Stimulated activated naive CD4-positive, alpha-beta T cell (primary cell): ENCODE measurements at regions not wholly inside any gene's neighbourhood (a gene's known extent, or its start where the extent isn't known, plus 50 kb on each side); places are given as distances from the start of the nearest gene placed in this dataset.

Source experiments
- DNase-seq, 6 experiments: peaks; one replicate each; lab custom pipeline; 2025; lab: John Stamatoyannopoulos, UW

DNA sequence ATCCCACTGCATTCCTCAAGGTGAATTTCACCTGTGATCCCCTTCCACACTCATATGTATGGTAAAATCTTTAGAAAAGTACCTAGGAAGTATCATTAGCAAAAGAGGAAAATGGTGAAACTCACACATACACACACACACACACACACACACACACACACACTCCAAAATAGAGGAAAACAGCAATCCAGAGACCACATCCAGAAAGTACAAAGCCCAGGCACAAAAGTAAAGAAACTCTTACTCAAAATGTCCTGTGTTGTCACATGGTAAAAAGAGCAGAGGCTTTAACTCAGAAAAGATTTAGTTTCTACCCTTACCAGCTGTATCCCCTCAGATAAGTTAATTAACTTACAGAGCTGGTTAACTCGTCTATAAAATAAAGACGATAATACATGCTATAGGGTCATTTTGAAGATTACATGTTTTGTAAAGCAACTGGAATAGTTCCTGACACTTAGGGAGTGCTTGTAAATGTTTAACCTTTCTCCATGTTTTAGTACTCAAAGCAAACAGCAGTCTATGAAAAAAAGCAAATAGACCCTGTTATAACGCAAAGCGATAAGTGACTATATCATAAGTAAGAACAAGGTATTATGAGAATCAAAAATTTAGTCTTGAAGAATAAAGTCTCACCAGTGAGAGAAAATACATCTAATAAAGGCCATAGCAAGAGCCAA lies 360.0 kb upstream of the LRATD1 start:
- no peak for DNase-seq

DNA sequence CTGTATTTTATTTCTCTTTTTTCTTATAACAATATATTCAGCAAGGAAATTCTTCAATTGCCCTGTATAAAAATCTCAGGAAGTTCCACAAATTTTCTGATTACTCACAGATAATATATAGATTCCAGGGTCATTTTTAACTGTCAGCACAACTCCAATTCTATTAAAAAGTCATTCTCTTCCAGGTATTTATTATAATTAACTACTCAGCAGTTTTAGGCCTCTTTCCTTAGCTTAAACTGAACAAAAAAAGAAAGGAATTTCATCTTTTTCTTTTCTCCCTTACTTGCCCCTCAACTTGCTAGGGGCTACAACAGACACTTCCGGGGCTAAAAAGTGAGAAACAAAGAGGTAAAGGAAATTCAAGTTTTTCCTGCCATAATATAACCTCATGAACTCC lies 358.9 kb upstream of the LRATD1 start:
- no peak for DNase-seq

DNA sequence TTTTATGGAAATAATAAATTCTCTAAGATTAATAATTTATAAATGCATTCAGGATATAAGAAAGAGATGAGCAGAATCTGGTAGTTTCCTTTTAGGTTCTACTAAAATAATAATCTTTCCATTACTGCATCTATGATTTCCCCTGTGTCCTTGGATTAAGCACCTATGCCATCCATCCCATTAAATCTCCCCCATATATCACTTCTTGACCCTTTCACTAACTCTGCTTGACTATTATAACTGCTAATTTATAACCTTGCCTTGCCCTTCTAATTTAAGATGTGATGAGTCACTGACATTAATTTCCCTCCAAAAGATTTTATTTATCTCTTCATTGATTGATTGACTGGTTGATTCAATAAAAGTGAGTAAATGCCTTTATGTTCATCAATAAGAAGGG lies 348.3 kb upstream of the LRATD1 start:
- DNase-seq = no peak

DNA sequence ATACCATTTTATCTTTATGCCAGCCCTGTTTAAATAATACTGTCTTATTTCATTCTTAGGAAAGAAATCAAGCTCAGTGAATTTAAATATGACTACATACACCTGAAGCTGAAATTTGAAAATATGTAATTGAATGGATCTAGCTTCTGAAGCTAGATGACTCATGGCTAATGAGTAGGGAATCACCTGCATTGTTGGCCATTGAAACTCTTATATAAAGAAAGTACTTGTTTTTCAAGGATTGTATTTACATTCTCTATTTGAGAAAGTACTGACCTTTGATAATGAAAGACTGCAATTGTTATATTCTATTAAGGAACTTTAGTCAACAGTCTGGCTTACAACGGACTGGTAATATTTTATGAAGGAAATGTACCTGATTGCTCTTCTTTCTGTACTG lies 346.7 kb upstream of the LRATD1 start:
- no peak for DNase-seq

DNA sequence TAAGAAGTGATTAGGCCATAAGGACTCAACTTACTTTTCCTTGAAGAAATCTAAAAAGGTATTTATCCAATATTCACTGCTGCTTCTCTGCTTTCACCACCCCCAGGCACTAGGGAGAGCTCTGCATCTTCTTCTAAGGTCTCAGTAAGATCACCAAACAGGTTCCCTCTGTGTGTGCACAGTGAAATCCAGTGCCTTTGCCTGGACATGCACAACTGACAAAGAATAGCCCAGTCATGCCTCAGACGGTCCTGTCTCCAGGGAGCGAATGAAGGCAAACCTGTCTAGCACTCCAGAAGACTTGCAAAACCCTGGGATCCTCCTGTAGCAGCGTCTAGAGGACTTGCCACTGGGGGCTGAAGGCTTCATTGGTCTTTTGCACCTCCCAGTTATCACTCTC lies 344.5 kb upstream of the LRATD1 start:
- no peak for DNase-seq

DNA sequence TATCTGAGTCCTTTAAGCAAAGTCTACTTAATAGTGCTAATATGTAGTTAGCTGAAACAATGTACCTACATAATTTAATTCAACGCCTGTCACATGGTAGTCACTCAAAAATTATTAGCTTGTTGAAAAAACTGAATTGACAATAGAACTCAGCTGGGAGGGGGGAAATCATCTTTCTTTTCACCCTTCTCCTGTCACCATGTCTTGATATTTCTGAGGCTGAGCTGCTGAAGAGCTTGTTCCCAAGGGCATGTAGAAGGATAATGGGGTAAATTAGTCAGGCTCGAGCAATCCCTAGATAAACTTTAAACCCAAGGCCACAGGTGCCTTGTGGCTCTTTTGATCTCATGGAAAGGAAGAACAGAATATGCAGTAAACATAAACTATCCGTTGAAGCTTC lies 339.6 kb upstream of the LRATD1 start:
- no peak for DNase-seq

DNA sequence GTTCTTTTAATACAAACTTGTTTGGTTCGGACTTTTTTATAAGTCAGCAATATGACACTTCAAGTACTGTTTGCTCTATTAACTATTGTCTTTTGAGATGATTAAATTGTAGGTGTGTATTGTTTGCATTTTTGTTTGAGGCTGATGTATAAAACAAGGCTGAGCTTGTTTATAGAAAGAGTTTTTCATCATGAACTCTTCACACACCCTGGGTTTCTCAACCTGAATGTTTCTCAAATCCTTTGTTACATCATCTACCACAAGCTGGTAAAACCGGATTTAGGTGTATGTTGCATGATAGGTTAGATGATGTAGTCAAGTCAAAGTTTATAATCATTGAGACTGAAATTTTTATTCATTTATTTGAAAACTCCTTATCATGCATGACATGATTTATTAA lies 335.2 kb upstream of the LRATD1 start:
- no peak for DNase-seq

DNA sequence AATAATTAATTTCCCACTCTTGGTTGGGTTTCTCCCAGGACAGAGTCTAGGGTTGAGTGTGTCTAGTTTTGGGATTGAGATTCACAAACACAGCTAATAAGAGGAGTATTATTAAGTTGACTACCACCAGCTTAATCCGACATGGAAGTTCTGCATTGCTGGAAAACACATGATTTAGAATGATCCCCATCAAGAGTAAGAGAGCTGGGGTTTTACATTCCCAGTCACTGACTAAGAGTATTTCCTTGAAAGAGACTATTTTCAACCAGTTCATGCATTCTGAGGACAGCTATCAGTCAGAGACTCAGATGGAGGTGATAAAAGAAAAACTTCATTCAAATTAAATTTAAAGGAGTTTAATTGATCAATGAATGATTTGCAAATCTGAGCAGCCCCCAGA lies 334.6 kb upstream of the LRATD1 start:
- no peak for DNase-seq

DNA sequence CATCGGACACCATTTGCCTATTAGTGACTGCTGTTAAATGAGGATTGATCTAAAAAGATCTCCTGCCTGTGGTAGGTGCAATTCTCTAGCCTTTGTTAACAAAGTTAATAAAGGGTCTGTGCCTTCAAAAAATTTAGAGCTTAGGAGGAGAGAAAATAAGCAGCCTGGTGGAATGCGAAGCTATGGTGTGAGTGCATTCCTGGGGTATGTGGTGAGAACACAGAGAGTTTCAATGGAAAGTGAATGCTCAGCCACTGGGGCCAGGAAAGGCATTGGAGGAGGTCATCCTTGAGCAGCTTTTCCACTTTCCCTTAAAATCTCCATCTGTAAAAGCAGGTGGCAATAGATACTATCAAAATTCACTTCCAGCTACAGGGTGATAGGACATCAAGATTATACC lies 331.2 kb upstream of the LRATD1 start:
- no peak for DNase-seq

DNA sequence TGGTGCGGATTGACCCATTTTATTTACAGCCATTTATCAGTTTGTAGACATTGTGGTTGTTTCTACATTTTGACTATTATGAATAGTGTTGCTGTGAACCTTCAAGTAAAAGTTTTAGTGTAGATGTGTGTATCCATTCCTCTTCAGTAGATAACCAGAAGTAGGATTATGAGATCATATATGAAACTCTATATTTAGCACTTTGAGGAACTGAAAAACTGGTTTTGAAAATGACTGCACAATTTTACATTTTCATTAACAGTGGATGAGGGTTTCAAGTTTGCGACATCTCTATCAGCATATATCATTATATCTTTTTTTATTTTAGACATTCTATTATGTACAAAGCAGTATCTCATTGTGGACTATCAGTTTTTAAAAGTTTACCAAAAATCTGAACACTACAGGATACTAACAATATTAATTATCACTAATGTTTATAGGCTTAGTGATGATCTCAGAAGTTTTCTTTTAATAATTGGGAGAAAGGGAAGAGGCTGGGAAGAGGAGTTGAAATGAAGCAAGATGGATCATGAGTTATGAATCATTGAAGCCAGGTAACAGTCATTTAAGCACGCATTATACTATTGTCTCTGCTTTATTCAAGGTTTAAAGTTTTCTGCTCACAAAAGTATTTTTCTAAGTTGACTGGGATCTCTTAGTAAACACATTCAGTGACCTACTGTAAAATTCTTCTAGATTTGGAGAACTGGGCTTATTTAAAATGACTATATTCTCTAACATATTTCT lies 329.0 kb upstream of the LRATD1 start:
- no peak for DNase-seq

DNA sequence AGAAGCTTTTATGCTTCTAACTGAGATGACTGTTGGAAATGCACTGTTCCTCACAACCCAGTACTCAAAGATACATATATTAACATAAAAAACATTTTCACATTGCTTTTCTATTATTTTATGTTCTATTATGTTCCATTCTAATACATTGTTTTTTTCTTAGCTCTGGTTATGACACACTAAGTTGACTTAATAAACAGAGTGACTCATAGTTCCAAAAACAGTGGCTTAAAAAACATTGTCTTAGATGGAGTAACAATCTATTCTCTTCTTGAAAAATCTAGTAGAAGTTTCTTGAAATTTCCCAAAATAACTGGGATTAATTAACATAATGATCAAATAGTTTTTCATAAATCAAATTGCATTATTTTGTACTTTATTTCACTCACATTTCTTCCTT lies 328.2 kb upstream of the LRATD1 start:
- DNase-seq = no peak

DNA sequence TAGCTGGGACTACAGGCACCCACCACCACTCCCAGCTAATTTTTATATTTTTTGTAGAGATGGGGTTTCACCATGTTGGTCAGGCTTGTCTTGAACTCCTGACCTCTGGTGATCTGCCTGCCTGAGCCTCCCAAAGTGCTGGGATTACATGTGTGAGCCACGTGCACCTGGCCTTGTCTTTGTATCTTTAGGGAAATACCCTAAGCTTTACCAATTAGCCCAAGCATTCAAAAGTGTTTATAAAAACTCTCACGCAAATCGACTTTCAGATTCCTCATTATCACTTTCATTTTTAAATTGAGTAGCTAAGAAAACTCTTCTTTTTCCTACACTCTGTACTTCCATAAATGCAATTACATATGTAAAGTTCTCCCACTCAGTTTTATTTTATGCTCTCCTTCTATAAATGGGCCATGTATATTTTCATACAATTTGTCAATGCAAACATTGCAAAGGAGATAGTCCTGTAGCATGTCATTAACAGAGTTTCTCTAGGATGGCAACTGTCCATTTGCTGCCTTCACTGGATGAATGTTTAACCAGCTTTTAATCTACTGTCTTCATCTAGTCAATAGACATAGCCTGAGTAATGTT lies 326.2 kb upstream of the LRATD1 start:
- DNase-seq = no peak

DNA sequence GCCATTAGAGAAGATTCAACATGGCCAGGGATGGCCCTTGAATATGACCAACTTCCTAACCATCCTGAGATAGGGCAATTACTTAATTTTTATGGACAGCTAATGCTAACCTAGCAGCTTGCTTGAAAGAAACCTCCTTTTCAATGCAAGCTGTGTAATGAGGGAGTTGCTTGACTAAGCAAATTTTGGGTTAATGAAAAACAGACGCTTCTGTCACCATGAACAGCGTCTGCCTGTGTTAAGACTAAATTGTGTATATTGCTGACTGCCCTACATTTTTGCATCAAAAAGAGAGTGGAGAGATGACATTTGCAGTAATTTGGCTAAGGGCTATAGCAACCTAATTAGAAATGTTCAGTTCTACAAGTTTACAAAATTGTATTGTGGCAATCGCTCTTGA lies 319.2 kb upstream of the LRATD1 start:
- no peak for DNase-seq

DNA sequence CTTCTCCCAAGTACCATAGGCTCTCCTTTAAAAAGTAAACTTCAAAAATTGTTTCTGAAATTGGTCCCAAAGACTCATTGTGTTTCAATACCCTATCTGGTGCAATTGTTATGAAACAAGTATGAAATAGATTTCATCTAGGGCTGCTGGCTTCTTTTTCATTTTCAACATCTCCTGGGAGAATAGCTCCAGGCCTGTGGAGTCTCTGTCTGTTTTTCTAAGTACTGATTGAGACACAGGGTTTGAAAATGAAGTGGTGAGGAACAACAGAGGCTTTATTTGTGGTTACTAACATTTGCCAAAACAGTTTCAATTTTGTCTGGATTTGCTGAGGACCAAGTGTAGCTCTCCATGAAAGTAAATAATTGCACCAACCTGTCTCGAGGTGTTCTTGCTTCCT lies 315.9 kb upstream of the LRATD1 start:
- no peak for DNase-seq

DNA sequence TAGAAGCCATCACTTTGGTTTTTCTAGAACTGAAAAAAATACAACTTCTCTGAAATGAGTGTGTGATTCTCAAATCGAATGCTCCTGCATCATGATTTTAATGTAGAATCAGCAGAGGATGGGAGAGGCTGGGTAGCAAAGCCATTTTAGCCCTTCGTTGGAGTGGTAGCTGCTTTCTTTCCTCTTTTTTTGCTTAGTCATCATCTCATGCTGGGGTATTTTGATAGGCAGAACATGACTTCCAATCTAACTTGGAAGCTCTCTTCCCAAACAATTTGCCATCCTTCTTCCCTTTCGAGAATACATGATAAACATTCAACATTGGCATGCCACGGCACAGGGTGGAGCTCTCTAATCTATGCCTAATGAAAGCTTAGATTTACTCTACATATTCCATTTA lies 311.2 kb upstream of the LRATD1 start:
- no peak for DNase-seq

DNA sequence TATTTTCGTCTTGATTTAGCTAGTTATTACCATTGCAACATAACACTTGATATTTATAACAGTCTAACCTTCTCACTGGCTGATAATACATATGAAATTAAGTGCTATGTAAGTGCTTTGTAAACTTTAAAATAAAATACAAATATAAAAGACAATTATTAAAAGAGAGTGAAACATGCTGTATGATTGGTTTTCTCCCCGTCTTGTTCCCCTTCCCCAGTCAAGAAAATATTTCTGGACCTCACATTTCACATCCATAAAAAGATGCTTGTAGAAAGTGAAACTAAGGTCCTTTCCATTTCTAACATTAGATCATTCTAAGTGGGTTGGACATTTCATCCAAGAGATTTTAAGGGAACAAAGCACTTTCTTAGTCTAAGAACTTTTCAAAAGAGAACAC lies 310.2 kb upstream of the LRATD1 start:
- no peak for DNase-seq

DNA sequence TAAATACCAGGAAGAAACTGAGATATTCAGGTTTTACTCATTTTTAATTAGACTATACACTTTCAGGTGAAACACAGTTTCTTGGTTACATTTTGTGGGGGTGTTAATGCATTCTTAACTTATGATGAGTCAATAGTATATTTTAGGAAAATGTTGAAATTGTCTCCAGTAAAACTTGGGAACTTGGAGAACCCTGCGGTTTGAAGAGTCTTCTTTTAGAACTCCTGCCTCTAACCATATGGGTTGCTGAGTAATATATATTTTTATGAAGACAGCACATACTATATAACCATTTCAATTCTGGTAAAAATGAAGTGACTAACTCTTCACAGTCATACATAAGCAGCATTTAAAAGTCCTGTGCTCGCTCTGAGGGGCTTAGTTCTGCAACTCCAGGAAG lies 308.2 kb upstream of the LRATD1 start:
- no peak for DNase-seq

DNA sequence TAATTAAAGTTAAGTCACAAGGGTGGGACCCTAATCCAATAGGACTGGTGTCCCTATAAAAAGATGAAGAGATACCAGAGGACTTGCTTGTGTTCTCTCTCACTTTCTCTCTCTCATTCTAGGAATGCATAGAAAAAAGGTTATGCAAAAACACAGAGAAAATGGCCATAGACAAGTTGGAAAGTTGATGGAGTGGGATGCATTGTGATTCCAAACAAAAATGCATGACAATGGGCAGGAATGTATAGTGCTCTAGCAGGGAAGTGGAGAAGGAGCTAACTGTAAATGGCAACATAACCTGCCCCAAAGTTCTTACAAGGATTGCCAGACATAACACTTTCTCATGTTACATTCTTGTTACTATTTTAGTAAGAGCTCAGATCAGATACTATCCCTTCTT lies 301.6 kb upstream of the LRATD1 start:
- DNase-seq = no peak

DNA sequence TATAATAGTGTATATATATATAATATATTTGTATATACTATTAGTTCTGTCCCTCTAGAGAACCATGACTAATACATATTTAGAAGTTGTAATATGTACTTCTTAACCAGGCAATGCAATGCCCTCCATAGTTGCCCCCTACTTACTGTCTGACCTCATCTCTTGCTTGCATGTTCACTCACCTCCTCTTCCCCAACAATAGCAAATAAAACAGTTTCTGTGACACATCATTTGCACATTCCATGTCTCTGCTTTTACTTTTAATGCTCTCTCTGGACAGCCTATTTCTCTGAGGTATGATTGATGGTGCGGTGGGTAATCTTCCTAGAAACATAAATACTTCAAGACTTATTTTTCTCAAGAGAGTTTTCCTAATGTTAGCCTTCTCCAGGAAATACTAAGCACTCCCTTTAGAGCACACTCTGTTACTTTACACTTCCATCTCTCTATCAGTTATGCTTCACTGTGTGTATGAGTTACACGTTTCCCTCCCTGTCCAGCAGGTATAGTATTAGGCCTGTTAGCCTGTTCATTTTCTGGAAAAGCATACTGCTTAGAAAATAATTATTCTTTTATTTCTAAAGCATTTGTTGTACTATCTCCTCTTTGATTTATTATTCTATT lies 295.6 kb upstream of the LRATD1 start:
- DNase-seq = no peak

DNA sequence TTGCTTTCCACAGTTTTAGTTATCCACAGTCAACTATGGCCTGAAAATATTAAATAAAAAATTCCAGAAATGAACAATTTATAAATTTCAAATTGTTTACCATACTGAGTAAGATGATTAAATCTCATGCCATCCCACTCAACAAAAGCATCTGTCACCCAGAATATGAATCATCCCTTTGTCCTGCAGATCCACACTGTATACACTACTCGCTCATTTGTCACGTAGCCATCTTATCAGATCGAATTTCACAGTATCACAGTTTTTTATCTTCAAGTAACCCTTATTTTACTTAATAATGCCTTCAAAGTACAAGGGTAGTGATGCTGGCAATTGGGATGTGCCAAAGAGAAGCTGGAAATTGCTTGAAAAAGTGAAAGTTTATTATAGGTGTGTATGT lies 291.8 kb upstream of the LRATD1 start:
- DNase-seq = no peak

DNA sequence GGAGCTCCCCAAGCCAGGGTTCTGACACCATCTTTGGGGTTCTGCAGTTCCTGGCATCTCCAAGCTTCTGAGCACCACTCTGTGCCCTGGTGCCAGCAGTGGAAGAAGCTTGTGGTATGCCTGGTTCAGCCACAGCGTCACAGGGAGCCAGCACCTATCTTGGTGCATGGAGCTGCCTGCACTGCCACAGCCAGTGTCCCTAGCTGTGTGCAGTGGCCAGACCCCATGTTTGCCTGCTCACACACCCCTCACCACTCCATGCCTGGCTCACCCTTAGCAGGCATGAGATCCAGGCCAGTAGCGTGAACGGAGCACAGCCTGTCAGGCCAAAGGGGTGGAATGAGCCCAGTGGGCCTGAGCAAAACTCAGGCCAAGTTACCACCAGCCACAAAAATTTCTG lies 290.2 kb upstream of the LRATD1 start:
- DNase-seq = no peak

DNA sequence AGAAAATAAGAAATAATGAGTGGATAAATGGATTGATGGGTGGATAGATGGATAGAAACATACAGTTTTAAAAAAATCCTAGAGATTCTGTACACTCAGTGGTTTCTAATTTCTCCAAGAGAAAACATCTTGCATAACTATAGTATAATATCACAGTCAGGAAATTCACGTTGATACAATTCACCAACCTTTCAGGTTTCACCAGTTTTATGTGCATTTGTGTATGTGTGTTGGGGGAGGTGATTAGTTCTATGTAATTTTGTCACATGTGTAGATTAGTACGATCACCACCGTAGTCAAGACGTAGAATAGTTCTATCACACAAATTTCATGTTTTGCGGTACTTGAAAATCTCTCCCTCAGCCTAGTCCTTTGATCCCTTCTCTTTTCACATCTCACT lies 288.2 kb upstream of the LRATD1 start:
- no peak for DNase-seq

DNA sequence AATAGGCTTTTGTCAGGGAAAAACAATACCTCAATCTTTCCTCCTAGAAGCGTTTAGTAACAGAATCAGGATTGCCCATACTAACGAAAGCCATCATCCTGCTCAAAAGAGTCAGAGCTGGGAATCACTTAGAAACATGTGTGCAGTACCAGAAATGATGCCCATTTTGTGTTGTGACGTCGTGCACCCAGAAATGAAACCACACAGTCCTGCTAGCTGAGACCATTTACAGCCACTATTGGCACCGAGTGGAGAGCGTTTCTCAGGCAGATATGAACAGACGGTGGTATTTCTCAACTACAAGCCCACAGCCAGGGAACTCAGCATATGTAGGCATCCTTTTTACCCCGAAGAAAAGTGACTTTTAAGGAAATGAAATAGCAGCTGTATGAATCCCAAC lies 284.3 kb upstream of the LRATD1 start:
- no peak for DNase-seq
